HL-60 (cell line): ENCODE measurements at regions not wholly inside any gene's neighbourhood (a gene's known extent, or its start where the extent isn't known, plus 50 kb on each side); places are given as distances from the start of the nearest gene placed in this dataset.

Experiments used
- DNase-seq, 2 experiments: peaks; one replicate each; pipeline ENCODE4 v3.0.0-alpha.2; 2010 to 2020; ENCODE audit warnings: low read depth in 1 of 2, low spot score in 1 of 2
- H3K27ac ChIP-seq: fragments of 250-450 bp; sonication (Bioruptor Pico); replicated peaks from 2 replicates; pipeline ENCODE4 v1.5.1; 2020; ENCODE audit warnings: mild to moderate bottlenecking, moderate library complexity
- H3K27me3 ChIP-seq: fragments of 250-450 bp; sonication (Bioruptor Pico); 2 replicates; pipeline ENCODE4 v1.5.1; 2021; ENCODE audit warnings: mild to moderate bottlenecking, moderate library complexity; ENCODE audit not compliant: insufficient read depth, poor library complexity, severe bottlenecking
- H3K4me3 ChIP-seq: replicated peaks from 2 replicates; pipeline ENCODE4 v1.5.1; 2011; ENCODE audit warnings: mild to moderate bottlenecking, control low read depth, low read length; ENCODE audit not compliant: insufficient read depth
- CTCF ChIP-seq: IDR thresholded peaks from one replicate; pipeline ENCODE4 v1.5.1; 2011; ENCODE audit warnings: low read length, control low read depth, inconsistent platforms; ENCODE audit not compliant: insufficient read depth
- GABPA ChIP-seq: IDR thresholded peaks from 2 replicates; pipeline ENCODE4 v1.6.1; 2012; ENCODE audit warnings: low read depth
- POLR2AphosphoS5 ChIP-seq: IDR thresholded peaks from 2 replicates; pipeline ENCODE4 v1.6.1; 2012; ENCODE audit warnings: low read depth
- REST ChIP-seq: IDR thresholded peaks from 2 replicates; pipeline ENCODE4 v1.6.1; 2012; ENCODE audit warnings: low read depth; ENCODE audit not compliant: insufficient replicate concordance
- SPI1 ChIP-seq: IDR thresholded peaks from 2 replicates; pipeline ENCODE4 v1.6.1; 2012; ENCODE audit warnings: low read depth, mild to moderate bottlenecking, borderline replicate concordance

- DNase-seq, result no peak
- TF ChIP-seq GABPA (no peak), REST (no peak), SPI1 (no peak), CTCF (no peak), POLR2AphosphoS5 (no peak)
- no peaks in the 10 kb centered on the region for H3K27me3 ChIP-seq
- no peak overlapping the region for H3K4me3 ChIP-seq
- no peak overlapping the region for H3K27ac ChIP-seq
Observed at GRCh38 chr9:29802454-29802853, 2229.2 kb upstream of the C9orf72 start.

- no peak overlapping the region for H3K27ac ChIP-seq
- DNase-seq, result no peak
- H3K27me3 ChIP-seq, result no peaks in the 10 kb centered on the region
- no peak overlapping the region for H3K4me3 ChIP-seq
- TF ChIP-seq GABPA, result no peak
- no peak for TF ChIP-seq POLR2AphosphoS5
- TF ChIP-seq SPI1, result no peak
- no peak for TF ChIP-seq REST
- TF ChIP-seq CTCF, result no peak
Observed at GRCh38 chr9:29806937-29807618, 2233.8 kb upstream of the C9orf72 start.

GRCh38 chr9:29816954-29817703 is 2243.8 kb upstream of the C9orf72 start:
- H3K27ac ChIP-seq, result no peak overlapping the region
- H3K27me3 ChIP-seq, result no peaks in the 10 kb centered on the region
- TF ChIP-seq SPI1 (no peak), POLR2AphosphoS5 (no peak), CTCF (no peak), GABPA (no peak), REST (no peak)
- DNase-seq, result no peak
- no peak overlapping the region for H3K4me3 ChIP-seq
